HG03175 (cell line): ENCODE measurements at regions not wholly inside any gene's neighbourhood (a gene's known extent, or its start where the extent isn't known, plus 50 kb on each side); places are given as distances from the start of the nearest gene placed in this dataset.

Source experiments
- ATAC-seq: cut with Tn5 transposase; IDR thresholded peaks from one replicate; pipeline ENCODE4 v1.9.1; 2021; ENCODE audit warnings: mild to moderate bottlenecking, moderate library complexity; ENCODE audit not compliant: unreplicated experiment

DNA sequence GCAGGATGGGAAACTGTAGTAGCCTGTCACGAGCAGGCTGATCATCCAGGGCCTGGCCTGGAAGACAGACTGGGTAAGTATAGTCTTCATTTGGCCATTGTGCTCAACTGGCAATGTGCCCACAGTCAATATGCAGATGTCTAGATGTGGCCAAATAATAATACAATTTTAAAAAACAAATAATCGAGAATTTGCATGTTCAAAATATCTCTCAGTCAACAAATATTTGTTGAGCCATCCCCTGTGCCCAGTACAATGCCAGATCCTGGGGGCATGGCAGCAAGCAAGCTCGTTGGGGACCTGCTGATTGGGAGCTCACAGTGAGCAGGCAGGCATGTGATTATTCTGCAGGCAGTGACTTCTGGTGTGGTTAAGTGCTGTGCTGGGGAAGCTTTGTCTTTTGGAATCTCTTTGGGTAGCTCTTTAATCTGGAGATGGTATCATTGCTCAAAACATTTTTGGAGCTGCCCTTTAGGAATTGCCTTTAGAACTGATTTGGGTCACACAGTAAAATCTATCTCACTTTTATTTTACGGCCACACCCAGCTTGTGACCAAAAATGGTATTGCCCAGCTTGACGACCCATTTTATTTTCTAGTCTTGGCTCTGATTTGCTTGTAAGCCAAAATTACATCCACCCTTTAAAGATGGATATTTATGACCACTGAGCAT, 92.2 kb downstream of the PLCE1 start:
- no peak for ATAC-seq

DNA sequence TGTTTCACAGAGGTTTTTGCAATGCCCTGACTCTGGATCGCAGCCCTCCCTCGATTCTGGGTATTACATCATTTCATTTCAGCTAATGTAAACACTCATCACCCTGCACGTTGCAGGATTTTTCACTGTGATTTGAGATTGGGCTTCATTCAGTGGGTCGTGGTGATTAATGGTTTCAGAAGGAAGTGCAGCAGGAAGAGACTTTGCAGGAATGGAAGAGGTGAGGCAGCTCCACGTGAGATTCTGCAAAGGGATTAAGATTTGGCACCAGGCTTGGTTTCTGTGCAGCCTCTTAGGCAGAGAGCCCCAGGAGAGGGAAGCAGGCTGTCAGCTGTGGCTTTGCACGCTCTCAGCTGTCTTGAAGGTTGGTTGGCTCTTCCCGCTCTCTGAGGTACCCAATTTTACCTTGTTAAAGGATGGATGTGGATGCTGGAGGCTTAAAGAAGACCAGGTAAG, 95.2 kb downstream of the PLCE1 start:
- ATAC-seq, result no peak

DNA sequence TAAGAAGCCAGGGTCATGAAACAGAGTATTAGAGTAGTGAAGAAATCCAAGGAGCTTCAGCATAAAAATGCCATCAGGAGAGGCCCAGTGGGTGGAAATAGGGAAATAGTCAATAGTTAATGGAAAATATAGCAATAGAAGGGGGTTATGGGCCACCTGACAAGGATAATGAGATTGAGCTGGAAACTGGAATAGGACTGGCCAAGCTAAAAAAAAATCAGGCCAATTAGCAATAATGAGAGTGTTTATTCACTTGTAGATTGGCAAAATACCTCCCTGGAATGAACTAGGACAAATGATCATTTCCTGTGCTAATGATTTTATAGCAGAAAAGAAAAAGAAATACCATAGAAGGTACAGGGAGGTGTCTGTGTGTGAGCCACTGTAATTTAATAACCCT, 97.9 kb downstream of the PLCE1 start:
- ATAC-seq, result no peak

DNA sequence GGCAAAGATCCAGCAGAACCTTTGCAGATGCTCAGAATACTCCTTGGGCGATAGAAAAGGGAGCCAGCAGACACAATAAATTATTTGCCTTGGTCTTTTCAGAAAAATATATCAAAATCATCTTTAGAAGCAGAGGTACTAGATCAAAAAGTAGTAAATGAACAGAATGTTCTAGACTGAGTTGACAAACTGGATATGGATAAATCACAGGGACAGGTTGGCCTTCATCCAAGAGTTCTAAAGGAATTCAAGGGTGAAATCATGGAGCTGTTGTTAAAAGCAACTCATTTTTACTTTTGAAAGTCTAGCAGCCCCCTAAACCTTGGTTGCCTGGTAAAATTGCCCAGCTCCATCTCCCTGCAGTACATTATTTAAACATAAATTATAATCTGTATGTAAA, 99.1 kb downstream of the PLCE1 start:
- no peak for ATAC-seq

DNA sequence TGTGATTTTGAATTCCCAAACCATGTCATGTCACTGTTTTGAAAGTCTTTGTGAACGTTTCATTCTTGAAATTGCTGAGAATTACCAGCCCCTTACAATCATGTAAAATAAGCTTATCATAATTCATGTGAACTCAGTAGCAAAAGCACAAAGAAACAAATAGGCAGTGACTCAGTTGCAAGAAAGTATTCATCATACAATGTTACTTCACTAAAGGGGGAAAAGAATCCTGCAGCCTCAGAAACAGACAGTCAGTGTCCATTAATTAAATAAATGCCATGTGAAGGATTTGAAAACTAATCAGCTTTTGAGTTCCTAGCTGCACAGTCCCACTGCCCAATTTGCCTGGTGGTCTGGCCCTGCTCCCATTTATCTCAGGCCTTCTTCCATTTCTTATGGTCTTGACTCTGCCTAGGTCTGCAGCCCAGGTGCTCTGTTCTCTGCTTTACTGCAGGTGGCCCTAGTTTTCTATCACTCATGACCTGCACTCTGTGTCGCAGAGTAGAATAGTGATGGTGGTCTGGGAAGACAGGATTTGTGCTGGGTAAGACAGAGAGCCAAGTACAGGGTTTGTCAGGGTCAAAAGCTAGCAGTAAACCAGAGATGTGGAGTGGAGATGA, 99.7 kb downstream of the PLCE1 start:
- ATAC-seq, result no peak

DNA sequence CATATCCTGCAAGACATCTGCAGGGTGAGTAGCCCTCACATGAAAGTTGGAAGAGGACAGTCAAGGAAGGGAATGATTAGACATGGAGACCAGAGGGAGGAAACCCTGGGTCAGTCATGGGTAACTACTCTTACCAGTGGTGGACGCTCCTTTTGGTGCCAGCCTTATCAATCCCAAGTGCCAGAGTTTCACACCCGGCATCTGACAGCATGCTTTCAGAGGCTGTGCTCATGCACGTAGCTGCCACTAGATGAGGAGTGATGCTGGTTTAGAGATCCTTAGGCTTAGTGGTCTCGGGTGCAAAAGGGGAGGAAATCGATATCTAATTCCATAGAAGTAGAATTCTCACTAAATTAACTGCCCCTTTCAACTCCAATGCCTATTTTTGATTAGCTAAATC, 100.8 kb downstream of the PLCE1 start:
- no peak for ATAC-seq

DNA sequence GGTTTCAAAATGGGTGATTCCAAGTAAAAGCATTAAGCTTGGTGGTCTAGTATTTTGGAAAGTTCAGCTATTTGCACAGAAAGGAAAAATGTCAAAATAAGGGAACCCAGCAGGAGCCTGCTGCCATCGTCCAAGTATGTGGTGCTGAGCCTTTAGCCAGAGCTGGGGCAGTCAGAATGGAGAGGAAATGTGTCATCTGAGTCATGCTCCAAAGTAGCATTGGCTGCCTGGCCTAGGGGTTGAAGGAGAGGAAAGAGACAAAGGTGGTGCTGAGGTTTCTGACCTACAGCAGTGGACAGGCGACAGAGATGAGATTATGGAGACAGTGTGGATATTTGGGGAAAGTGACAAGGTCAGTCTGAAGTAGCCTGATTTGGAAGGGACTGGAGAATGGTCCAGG, 103.9 kb downstream of the PLCE1 start:
- ATAC-seq, result no peak

DNA sequence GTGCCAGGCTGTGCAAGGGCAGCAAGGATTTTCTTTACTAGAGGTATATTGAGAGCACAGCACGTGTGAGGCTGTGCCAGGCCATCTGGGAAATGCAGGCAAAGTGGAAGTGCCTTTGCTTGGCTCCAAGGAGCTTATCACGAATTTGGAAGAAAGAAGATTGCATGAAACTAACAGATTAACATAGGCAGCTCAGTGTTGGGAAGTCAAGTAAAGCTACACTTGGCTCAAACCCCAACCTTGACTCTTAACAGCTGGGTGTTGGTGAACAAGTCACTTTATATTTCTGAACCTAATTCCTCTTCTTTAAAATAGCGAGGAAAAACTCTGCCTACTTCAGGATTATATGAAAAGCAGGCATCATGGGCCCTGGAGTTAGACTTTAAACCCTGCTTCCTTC, 105.2 kb downstream of the PLCE1 start:
- no peak for ATAC-seq

DNA sequence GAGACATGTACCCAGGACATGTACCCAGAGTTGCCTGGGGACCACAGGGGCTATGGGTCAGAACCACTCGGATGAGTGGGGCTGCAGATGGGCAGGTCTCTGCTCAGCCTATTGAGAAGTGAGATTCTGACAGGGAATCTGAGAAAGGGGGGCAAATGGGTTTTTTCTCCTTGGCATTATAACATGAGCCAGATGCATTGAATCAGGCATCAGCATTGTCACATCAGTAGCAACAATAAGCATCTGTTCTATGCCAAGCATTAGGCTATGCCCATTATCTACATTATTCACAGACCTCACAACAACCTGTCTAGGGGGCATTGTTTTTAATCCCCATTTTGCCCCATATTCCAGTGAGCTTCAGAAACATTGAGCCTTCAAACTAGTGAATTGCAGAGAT, 108.2 kb downstream of the PLCE1 start:
- ATAC-seq, result no peak

DNA sequence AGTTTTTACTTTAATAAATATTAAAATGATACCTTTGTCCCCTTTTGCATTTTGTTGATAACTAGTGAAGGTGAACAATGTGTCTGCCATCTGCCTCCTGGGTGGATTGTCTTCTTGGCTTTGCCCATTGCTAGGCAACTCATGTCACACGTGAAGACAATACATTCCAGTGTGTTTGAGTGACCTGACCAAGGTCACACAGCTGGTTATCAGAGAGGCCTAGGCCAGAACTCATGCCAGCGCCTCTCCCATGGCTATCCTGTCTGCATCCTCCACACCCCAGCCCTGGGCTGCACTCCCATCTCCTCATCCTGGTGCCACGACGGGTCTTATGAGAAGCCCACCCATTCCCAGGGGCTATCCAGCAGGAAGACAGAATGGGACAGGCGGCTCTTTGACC, 108.7 kb downstream of the PLCE1 start:
- ATAC-seq, result no peak

DNA sequence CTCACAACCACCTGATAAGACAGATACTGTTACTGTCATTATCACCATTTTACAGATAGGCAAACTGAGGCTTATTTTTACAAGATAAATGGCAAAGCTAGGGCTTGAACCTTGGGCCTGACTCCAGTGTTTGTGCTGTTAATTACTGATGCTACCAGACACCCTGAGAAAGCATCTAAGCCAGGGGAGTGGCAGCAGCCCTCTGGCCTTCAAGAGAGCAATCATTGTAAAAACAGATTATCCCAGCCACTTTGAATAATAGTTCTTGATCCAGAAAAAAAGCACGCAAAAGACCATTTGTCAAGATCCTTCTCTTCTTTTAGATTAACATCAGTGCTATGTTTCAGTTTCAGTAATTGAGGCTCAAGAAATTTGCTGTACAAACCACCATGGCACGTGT, 109.5 kb downstream of the PLCE1 start:
- no peak for ATAC-seq

DNA sequence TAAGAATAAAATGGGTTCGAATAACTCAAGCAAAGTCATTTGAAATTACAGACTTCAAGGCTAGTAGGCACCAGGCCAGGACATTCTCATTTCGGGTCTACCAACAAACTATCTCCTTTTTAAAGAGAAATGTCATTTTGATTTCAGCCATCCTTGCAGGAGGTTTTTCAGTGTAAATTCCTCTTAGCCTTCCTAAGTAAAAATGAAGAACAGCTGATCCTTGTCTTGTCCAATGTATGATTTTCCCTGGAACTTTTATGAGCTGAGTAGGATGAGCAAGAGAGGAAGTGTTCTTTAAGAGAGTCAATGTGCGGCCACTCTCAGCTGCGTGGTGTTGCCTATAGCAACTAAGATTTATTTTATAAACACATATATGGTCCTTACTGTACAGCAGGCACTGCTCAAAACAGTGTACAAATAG, 110.1 kb downstream of the PLCE1 start:
- ATAC-seq, result no peak

DNA sequence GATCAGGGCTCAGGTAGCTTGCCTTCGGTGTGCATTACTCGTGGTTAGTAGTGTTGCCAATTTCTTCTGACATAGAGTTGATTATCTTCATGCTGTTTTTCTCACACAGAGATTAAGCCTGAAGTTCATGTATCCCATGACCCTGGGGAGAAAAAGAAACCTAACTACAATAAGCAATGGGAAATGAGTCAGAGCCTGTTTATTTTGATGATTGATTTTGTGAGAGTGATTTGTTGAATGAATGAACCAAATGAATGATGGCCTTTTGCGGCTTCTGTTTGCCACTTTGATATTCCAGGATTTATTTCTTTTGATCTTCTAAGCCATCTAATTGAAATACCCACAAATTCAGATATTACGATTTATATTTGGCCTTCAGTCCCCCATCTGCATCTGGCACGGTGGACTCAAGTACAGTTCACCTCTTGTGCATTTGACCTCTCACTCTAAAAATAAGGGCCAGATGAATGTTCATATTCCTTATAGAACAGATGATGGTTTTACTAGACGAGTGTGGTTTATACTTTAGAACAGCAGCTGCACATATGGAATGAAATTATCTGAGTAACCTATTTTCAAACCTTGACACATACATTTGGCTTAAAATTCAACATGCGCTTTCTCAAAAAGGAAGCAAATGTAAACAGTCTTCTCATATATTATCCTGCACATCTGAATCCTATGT, 110.7 kb downstream of the PLCE1 start:
- ATAC-seq, result no peak

DNA sequence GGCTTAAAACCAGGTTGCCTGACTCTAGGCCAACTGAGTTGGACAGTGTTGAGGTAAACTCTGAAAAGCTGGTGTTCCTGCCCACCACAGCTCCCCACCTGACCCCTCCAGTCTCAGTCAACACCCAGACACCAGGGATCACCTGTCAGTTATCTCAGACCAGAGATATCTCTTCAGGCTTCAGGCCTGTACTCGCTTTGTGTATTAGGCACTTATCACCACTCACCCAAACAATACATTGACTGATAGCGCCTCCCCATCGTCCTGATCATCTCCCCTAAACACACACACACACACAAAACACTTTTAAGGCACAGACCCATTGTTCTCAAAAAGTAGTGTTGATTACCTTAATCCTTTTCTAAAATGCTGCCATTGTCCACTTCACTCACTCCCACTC, 111.5 kb downstream of the PLCE1 start:
- ATAC-seq, result no peak

DNA sequence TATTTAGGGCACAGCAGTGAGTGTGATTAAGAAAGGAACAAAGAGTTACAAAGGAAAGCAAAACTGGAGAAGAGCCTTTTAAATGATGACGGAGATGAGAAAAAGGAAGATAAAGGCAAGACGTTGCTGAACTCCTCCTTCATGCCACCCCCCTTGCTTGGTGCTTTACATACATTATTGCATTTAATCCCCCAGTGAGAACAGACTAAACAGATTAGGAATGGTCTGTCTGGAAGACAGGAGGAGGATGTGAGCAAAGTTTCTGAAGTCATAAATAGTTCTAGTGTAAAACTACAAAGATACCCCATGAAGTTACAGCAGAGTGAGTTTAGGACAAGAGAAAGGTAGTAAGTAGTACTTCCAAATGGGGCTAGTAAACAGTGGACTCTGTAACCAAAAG, 113.5 kb downstream of the PLCE1 start:
- ATAC-seq, result no peak

DNA sequence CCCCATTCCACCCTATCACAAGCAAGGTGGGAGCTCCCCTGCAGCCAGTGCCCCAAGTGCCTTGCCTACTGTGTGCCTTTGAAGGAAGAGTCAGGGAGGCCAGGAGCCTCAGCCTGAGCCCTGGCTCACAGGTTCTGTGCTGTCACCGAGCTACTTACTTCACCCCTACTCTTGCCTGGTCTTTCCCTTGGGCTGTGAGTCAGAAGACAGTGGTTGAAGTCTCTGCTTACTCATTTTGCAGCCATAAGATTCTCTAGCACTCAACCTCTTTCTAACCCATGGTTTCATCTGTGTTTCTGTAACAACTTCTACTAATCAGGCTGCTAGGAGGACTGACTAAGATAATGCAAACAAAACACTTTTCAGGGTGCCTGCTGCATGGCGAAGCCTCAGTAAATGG, 114.5 kb downstream of the PLCE1 start:
- ATAC-seq, result no peak

DNA sequence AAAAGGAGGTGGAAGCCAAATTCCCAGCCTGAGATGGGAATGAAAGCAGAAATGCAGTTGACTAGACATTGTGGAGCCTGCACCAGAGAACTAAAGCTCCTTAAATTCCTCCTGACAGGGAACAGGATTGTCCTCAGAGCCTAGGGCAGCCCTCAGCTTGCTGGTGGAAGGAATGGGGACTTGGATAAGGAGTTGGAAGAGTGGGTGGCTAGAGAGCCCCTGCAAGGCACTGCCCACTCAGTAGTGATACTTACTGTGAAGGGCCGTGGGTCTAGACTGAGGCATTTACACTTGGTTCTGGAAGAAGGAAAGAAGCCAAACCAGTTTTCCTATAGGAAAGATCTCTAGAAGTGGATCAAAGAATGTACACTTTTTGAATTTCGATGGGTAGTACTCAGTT, 117.6 kb downstream of the PLCE1 start:
- no peak for ATAC-seq

DNA sequence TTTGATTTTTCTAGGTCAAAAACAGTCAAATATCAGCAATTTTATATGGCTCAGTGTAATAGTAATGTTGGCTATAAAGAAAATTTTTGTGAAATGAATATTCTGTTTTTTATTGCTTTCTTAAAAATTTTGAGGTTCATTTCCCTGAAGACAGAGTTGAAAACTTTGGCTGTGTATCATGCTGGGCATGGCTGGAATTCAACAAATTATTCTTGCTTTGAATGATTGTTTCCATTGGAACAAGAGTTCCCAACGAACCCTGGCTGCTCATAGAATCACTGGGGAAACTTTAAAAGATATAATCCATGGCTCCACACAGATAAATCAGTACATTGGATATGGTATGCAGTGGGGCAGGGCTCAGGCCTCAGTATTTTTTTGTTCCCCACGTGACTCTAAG, 118.6 kb downstream of the PLCE1 start:
- no peak for ATAC-seq

DNA sequence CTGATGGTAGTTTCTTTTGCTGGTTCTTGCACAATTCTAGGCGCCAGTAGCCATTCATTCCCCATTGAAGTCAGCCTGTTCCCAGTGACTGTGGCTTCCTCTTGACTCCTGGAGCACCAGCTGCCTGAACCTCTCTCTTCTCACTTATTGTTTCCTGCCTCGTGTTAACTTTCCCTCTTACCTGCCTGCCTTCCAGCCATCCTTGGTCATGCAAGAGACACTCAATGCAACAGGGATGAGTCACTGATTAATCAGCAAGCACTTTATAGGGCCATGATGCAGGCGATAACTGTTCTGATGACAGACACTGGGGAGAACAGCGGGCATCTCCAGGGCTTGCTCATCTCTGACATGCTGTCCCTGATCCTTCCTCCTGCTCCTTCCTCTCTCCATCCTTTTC, 122.0 kb downstream of the PLCE1 start:
- ATAC-seq, result no peak

DNA sequence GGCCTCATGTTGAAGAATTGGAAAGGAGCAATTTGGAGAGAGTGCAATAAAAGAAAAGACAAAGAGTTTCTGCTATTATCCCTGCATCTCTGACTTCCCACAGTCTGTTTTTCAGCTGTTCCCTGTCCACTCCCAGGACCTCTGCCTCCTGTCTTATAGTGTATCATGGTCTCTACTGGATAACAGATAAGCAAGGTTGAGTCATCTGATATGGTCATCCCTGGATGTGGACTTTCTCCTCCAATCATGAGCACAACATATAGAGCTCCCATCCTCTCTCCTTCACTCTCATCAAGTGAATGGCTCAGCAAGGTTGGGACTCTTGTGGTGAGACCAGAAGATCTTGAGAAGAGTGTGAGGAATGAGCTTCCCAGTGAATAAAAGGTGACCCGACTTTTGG, 123.1 kb downstream of the PLCE1 start:
- no peak for ATAC-seq

DNA sequence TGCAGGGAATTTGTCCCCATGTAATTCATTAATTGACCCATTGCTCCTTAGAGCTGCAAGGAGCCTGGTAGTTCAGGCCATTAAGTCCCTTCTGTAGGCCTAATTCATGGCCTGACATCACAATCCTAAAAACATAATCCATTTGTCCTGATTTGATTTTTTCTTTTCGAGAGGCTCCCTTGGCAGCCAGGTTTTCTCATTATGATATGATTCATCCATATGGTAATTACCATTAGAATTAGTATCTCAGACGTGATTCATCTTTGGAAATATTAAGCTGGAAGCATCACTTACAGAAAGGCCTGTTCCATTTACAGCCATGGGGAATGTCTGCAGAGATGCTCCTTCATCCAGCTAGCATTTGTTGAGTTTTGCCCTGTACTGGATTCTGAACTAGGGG, 128.5 kb downstream of the PLCE1 start:
- ATAC-seq, result no peak

DNA sequence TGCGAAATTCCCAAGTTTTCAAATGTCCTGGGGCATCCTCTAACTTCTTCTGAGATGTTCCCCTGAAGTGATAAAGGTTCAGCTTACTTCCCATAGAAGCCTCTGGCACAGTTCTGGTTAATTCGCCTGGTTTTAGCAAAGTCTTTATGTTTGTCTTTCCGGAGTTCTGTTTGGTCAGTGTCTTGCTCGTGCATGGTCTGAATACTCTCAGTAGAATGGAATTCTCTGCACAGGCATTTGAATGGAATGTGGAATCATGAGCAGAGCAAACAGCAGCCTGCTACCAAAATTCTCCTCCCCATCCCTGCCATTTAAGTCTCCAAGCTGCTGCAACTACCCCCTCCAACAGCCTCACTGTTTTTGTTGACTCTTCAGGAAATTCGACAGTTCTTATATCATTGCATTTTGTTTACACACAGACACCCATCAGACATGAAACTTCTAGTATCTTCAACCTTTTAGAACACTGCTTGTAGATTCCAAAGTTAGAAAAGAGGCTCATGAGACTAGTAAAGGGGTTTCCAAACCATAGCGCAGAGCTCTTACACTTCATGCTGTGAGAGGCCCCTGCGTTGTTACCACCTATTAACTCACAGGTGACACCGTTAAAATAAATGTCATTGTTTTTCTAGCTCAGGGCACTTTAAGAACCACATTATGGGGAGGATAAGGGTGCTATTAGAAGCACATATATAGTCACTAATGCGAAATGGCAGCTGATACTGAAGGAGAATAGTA, 129.7 kb downstream of the PLCE1 start:
- ATAC-seq, result no peak
